Muscle of back (tissue), 3 donors: ENCODE measurements at regions not wholly inside any gene's neighbourhood (a gene's known extent, or its start where the extent isn't known, plus 50 kb on each side); places are given as distances from the start of the nearest gene placed in this dataset.

Experiments
- DNase-seq, 3 donors: peaks; one replicate each; pipeline versions ENCODE4 v3.0.0 to v3.0.0-alpha.2; 2013

DNA sequence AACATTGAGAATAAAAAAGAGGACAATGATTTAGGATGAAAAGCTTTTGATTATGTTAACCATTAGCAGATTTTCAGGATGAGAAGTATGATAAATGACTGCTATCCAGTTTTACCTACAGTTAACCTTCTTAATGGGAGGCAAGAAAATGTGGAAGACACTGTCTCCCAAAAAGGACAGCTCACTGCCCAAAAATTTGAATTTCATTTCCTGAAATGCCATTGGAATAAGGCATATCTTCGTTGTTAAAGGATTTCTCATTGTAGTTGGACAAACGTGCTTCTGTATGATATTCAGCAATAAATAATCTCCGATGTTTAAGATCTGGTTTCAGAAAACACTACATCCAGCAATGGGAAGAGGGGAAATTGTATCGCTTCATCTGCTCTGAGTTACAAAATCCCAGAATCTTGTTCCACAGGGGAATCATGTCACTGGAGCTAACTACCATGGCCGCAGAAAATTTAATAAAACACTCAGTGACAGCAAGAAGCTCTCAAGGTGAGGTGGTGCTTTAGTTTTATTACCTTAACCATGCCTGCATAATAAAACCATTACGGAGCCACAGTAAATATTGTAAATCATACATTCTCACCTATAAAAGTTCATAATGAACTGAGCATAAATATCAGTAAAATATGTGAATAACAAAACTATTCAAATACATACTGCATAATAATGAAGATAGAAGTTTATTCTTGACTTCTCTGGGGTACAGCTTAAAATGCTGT lies 552.3 kb downstream of the PCDH7 start:
- DNase-seq: peak in 1 of 3 donors; percentile 12

DNA sequence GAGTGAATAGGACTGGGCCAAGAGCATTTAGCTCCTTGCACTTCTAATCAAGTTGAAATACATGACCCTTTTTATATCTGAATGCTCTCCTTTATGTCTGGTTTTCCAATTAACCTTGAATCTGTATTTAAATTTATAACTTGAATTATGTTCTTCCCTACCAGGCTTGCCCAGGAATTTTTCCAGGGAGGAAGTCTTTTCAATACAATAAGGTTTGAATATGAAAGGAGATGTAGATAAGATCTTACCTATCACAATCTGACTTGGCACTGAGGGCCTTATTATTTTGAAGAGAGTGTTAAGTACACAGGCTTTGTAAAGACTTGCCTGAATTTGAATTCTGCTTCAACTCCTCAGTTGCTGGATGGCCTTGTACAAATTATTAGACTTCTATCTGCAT lies 555.7 kb downstream of the PCDH7 start:
- DNase-seq: no peak

GRCh38 chr4:31283679-31284078 lies 563.5 kb downstream of the PCDH7 start:
- peak in 1 of 3 donors; percentile 3 for DNase-seq

DNA sequence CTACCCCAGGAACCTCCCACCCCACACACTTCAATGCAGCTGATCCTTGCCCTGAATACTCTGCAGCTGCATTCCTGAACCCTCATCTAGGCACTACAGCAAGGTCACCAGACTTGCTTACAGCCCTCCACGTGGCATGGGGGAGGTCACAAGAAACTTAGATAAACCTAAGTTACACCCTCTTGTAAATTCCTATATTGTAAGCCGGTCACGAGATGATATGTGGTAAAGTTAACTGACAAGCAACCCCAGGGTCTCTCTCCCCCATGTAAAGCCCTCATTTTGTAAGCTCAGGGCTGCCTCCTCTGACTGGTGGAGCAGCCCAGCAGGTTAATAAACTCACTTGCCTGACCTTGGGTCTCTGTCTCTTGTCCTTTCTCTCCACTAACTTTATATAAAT lies 570.7 kb downstream of the PCDH7 start:
- no peak for DNase-seq

DNA sequence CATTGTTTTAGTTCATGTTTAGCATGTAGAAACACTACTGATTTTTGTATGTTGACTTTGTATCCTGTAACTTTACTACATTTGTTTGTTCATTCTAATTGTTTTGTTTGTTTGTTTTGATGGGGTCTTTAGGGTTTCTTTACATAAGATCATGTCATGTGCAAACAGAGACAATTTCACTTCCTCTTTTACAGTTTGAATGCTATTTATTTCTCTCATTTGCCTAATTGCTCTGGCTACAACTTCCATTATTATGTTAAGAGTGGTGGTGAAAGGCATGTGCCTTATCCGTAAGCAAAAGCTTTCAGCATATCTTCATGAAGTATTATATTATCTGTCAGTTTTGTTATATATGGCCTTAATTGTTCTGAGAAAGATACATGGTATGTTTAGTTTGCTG lies 571.1 kb downstream of the PCDH7 start:
- no peak for DNase-seq

DNA sequence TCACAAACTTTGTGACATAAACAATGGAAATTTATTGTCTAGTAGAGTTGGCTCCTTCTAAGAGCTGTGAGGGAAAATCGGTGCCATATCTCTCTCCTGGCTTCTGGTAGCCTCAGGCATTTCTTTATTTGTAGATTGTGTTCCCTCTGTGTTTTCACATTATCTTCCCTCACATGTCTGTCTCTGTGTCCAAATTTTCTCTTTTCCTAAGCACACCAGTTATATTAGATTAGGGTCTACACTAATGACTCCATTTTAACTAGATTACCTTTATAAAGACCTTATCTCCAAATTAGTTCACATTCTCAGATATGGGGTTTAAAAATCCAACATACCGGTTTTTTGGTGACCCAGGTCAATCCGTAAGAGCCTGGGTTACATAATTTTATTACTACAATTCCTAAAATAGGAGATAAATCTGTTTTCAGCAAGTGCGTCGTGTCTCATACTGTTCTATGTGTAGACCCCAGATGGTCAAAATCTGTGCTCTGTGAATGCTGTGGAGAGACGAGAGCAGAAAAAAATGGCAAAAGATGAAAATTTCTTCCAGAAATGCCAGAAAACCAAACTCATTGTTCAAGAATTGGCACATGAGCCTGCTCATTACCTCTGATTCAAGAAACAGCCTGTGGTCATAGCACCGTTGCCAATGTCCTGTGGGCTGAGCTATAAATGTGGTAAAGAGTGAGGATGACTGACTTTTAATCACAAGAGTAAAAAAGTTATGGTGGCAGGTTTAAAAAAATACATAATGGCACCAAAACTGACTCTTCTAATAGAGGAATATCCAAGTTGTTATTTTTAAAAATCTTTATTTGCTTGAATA lies 574.7 kb downstream of the PCDH7 start:
- no peak for DNase-seq

DNA sequence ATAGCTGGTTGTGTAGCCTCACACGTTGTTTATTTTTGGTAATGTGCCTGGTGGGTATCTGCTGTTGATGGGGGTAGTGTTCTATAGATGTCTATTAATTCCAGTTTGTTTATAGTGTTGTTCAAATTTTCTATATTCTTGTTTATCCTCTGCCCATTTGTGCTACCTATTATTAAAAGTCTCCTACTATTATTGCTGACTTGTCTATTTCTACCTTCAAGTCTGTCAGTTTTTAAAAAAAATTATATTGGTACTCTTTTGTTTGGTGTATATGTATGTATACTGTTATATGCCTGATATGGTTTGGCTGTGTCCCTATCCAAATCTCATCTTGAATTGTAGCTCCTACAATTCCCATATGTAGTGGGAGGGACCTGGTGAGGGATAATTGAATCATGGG lies 578.6 kb downstream of the PCDH7 start:
- no peak for DNase-seq

GRCh38 chr4:31307029-31307428 lies 586.9 kb downstream of the PCDH7 start:
- no peak for DNase-seq

GRCh38 chr4:31324814-31325213 lies 604.6 kb downstream of the PCDH7 start:
- DNase-seq: no peak

- DNase-seq: no peak
These were observed 605.1 kb downstream of the PCDH7 start for GRCh38 chr4:31325300-31325699.

- DNase-seq: no peak
These were observed 606.9 kb downstream of the PCDH7 start for GRCh38 chr4:31327031-31327430.

GRCh38 chr4:31328932-31329331 lies 608.8 kb downstream of the PCDH7 start:
- DNase-seq: no peak

GRCh38 chr4:31334086-31334910 lies 614.1 kb downstream of the PCDH7 start:
- DNase-seq: no peak

- no peak for DNase-seq
These were observed 617.8 kb downstream of the PCDH7 start for GRCh38 chr4:31338000-31338399.

GRCh38 chr4:31341601-31342359 lies 621.6 kb downstream of the PCDH7 start:
- DNase-seq: no peak

- no peak for DNase-seq
These were observed 622.9 kb downstream of the PCDH7 start for GRCh38 chr4:31343061-31343460.

GRCh38 chr4:31349907-31350306 lies 629.7 kb downstream of the PCDH7 start:
- no peak for DNase-seq

- DNase-seq: no peak
These were observed 631.5 kb downstream of the PCDH7 start for GRCh38 chr4:31351695-31352094.

GRCh38 chr4:31356839-31357238 lies 636.7 kb downstream of the PCDH7 start:
- DNase-seq: no peak

DNA sequence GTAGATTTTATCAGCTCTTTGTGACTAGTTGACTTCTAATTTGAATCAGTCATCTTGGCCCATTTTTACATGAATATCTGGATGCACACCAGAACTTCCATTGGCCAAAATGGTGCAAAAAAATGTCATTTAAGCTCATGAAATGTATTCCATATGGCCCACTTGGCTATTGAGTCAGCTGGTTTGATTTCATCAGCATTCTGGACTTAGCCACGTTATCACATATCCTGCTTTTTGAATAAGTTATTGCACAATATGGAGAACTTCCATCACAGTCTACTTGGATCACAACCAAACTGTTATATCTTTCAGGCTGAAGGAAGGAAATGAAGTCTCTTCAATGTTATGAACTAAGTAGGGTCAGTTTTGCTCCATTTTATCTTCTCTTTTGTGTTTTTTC lies 640.6 kb downstream of the PCDH7 start:
- DNase-seq: peak; percentile 49 to 79 (median 67)

GRCh38 chr4:31362756-31363155 lies 642.6 kb downstream of the PCDH7 start:
- DNase-seq: no peak
